HUES48 (cell line): ENCODE measurements at regions not wholly inside any gene's neighbourhood (a gene's known extent, or its start where the extent isn't known, plus 50 kb on each side); places are given as distances from the start of the nearest gene placed in this dataset.

ENCODE experiments used
- H3K27ac ChIP-seq: one replicate; pipeline ENCODE4 v1.7.0; 2013; ENCODE audit warnings: low read depth, low read length, inconsistent platforms
- H3K27me3 ChIP-seq: 2 replicates; pipeline ENCODE4 v1.6.1; 2013; ENCODE audit warnings: mild to moderate bottlenecking, low read length; ENCODE audit not compliant: control insufficient read depth, insufficient read depth
- H3K36me3 ChIP-seq: 2 replicates; pipeline ENCODE4 v1.6.1; 2013; ENCODE audit warnings: low read length; ENCODE audit not compliant: control insufficient read depth, insufficient read depth
- H3K4me1 ChIP-seq: 2 replicates; pipeline ENCODE4 v1.6.1; 2013; ENCODE audit warnings: mild to moderate bottlenecking, low read length; ENCODE audit not compliant: control insufficient read depth, insufficient read depth
- H3K4me3 ChIP-seq: 2 replicates; pipeline ENCODE4 v1.5.1; 2013; ENCODE audit warnings: mild to moderate bottlenecking, low read depth, low read length
- H3K9ac ChIP-seq: 2 replicates; pipeline ENCODE4 v1.6.1; 2013; ENCODE audit warnings: mild to moderate bottlenecking, low read depth, low read length, moderate library complexity
- H3K9me3 ChIP-seq: 2 replicates; pipeline ENCODE4 v1.6.1; 2013; ENCODE audit warnings: low read length; ENCODE audit not compliant: control insufficient read depth, insufficient read depth

DNA sequence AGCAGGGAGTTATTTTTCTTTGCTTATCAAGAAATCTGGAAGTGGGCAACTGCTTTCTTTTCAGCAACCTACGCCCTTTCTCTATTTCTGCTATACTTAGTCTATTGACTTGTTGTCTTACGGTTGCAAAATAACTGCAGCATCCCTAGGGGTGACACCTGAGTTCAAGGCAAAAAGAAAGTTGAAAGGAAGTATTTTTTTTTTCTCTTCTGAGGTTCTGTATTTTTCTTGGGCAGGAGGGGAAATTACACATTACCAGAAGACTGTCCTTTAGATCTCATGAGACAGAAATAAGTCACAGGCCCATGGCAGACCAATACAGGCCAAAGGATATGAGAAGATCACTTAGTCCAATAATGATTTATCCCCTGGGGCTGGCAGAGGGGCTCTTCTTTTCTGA, 204.7 kb upstream of the CASK start:
- no peaks in the 10 kb centered on the region; the same call in 1 of the 2 replicates for H3K27me3 ChIP-seq
- no peak overlapping the region for H3K27ac ChIP-seq
- no peaks in the 10 kb centered on the region for H3K9me3 ChIP-seq
- H3K9ac ChIP-seq = no peak overlapping the region
- H3K4me3 ChIP-seq = no peak overlapping the region
- no peaks in the 10 kb centered on the region for H3K36me3 ChIP-seq
- H3K4me1 ChIP-seq = peaks cover 5% of the 10 kb centered on the region; the same call in 1 of the 2 replicates

DNA sequence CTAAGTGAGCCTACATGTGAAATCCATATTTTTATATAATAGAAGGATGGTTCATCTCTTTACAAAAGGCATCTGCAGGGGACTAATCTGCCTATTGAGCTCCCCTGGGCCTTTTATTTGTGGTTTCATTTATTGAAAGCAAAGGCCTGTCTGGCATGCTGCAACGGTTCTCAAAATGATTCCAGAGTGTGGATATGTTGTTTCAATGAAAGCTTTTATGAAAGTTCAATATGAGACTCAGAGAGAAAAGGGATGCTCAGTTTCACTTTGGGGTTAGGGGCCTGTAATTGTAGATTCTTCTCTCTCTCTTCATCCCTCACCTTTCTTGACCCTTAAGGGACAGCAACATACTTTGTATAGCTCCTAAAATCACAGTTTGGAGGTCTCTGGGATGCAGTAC, 204.2 kb upstream of the CASK start:
- H3K36me3 ChIP-seq = no peaks in the 10 kb centered on the region
- no peak overlapping the region for H3K4me3 ChIP-seq
- no peaks in the 10 kb centered on the region; the same call in 1 of the 2 replicates for H3K27me3 ChIP-seq
- peaks cover 5% of the 10 kb centered on the region; the same call in 1 of the 2 replicates for H3K4me1 ChIP-seq
- no peak overlapping the region for H3K9ac ChIP-seq
- no peaks in the 10 kb centered on the region for H3K9me3 ChIP-seq
- no peak overlapping the region for H3K27ac ChIP-seq

DNA sequence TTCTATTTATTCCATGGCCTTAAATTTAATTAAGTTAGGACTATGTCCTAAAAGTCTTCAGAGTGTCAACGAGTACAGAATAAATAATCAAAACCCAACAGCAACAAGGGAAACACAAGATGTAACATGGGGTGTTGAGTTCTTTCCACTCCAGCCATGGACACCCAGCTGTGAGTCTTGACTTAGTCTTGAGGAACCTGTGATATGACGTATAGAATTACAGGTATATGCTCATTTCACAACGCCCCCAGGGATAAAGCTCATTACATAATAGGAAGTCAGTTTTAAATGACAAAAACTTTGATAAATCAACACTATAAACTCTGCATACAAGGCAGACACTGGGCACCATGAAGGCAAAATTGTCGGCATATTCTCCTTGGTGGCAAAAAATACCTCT, 200.0 kb upstream of the CASK start:
- Histone ChIP-seq H3K36me3 (no peaks in the 10 kb centered on the region), H3K4me1 (peaks cover 5% of the 10 kb centered on the region; the same call in 1 of the 2 replicates), H3K9ac (no peak overlapping the region), H3K27ac (no peak overlapping the region), H3K27me3 (no peaks in the 10 kb centered on the region), H3K9me3 (no peaks in the 10 kb centered on the region), H3K4me3 (no peak overlapping the region)

DNA sequence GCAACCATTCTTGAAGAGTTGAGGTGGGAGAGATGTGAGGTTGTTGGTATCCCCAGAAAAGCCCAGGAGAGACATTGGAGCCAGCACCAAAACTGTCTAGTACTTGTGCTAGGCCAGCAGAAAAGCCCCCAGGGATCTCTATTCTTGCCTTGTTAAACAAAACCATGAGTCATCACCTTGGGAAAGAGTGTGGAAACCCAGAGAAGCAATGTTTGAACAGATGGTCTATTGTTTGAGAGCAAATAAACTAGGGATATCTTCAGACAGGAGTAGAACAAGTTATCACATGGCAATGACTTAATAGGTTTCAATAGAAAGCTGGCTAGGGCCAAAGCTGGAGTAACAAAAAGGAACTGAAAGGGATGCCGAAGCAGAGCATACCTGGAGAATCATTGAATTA, 195.7 kb upstream of the CASK start:
- Histone ChIP-seq H3K4me1 (no peaks in the 10 kb centered on the region), H3K27me3 (no peaks in the 10 kb centered on the region), H3K36me3 (no peaks in the 10 kb centered on the region), H3K9me3 (no peaks in the 10 kb centered on the region), H3K4me3 (no peak overlapping the region), H3K9ac (no peak overlapping the region), H3K27ac (peak overlapping the region; percentile 16)

DNA sequence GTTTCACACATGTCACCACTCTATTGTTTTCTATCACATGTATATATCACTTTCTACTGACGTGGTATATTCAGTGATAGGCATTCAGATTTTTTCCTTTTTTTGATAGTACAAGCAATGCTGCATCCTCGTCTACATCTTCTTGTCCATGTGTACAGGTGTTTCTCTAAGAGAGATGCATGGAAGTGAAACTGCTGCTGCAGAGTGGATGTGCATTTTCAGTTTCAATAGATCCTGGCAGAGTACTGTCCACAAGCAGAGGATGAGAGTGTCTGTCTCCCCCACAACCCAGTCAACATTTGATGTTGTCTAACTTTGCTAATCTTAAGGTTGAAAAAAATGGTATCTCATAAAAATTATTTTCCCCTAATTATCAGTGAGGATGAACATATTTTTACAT, 194.0 kb upstream of the CASK start:
- no peaks in the 10 kb centered on the region for H3K4me1 ChIP-seq
- H3K27ac ChIP-seq = no peak overlapping the region
- H3K9ac ChIP-seq = no peak overlapping the region
- H3K9me3 ChIP-seq = peaks cover 5% of the 10 kb centered on the region; the same call in 1 of the 2 replicates
- H3K4me3 ChIP-seq = no peak overlapping the region
- no peaks in the 10 kb centered on the region for H3K27me3 ChIP-seq
- H3K36me3 ChIP-seq = no peaks in the 10 kb centered on the region

DNA sequence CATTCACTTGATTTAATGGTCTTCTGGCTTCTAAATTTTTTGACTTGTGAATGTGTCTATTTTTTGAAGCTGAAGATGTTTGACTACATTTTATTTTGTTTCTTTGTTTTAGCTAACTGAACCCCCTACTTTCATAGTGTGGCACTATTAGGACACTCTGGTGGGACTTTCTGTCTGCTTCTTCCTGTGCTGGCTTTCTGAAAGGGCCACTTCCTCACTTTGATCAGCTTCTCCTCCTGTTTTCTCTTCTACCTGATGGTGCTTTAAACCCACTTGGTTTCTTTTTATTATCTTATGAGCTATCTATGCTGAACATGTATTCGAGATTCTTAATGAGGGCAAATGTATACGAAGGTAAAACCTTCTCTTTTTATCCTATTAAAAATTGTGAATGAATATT, 186.1 kb upstream of the CASK start:
- peaks cover 14% of the 10 kb centered on the region for H3K4me1 ChIP-seq
- H3K27ac ChIP-seq = no peak overlapping the region
- H3K4me3 ChIP-seq = no peak overlapping the region
- H3K27me3 ChIP-seq = no peaks in the 10 kb centered on the region
- H3K9me3 ChIP-seq = peaks cover 5% of the 10 kb centered on the region; the same call in 1 of the 2 replicates
- no peak overlapping the region for H3K9ac ChIP-seq
- H3K36me3 ChIP-seq = no peaks in the 10 kb centered on the region

DNA sequence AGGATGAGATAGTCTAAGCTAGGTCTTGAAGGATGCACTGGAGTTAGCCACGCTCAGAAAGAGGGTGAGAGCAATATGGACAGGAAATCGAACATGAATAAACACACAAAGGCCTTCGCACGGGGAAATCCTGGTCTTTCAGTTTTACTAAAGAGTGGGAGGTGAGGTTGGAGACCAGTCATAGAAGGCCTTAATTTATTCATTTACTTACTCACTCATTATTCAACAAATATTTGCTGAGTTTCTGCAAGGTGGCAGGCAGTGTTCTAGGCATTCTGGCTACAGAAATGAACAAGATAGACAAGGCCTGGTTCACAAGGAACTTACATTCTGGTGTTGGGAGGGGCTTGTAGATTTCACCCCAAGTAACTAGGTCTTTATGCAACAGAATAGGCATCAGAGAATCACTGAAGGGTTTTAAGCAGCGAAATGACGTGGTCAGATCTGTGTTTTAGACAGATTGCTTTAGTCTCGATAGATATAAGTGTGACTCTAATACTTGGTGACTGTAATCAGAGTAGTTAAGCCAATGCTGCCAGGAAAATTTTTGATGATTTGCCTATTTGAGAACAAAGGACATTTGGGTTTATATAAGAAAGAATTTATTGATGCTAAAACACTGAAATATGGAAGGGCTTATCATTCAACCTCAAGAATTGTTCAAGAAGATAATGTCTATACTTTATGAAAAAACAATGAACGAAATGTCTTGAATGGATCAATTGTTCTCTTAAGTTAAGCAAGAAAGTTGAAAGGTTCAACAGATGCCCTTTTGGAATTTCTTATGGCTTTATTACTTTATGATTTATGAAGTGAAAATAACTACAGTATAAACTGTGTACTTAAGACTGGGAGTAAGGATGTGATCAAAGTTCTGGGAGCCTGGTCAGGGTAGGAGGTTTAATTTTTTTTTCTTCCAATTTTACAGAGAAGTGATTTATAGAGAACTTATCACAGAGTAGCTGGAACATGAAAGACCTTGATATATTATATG, 184.4 kb upstream of the CASK start:
- Histone ChIP-seq H3K4me1 (peaks cover 14% of the 10 kb centered on the region), H3K27ac (no peak overlapping the region), H3K27me3 (no peaks in the 10 kb centered on the region), H3K4me3 (no peak overlapping the region), H3K9me3 (peaks cover 4% of the 10 kb centered on the region; the same call in 1 of the 2 replicates), H3K9ac (no peak overlapping the region), H3K36me3 (no peaks in the 10 kb centered on the region)

DNA sequence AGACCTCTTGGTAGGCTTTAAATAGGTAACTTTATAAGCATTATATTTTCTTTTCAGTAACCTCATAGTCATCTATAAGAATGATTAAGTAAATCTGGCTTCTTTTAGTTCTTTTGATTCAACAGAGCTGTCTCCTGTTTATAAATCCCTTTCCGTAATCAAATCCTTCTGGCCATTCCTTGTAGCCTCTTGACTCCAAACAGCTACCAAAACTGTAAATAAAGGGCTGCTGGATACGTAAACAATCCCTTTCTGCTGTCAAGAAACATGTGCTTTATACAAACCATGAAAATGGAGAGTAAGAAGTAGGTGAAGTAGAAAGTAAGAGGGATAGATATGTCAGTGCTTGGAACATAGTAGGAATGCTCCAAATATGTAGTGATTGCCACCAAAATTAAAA, 183.2 kb upstream of the CASK start:
- H3K36me3 ChIP-seq = no peaks in the 10 kb centered on the region
- no peaks in the 10 kb centered on the region for H3K27me3 ChIP-seq

DNA sequence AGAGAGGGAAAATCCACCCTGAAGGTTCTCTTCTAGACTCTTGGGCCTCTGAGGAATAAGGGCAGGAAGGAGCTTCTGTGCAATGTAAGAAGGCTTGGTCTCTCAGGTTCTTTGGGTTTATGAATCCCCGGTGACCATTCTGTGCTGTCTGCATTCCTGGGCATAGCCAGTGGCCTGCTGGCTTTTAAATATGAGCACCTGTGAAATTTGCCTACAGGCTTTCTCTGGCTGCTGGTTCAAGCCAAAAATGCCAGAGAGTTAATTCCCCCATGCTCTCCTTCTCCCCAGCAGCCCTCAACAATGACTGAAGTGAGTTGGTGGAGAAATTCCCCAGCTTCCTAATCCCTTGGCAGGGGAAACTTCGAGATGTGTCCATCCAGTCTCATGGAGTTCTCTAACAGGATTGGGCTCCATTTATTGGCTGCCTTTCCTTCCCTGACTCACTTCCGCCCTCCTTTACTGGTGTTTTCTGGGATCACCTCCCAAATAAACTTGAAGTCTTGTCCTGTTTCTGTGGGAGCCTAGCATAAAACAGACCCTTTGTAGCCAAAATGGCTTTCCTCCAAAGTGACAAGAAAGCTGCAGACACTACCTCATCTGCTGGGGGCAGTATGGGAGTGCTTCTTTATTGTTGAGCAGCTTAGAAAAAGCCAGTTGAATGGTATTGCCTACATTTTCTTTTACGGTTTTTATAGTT, 179.4 kb upstream of the CASK start:
- H3K27ac ChIP-seq = no peak overlapping the region
- no peaks in the 10 kb centered on the region for H3K9me3 ChIP-seq

More for the DNA sequence above, 183.2 kb upstream of the CASK start:
- H3K9me3 ChIP-seq = no peaks in the 10 kb centered on the region
- peaks cover 14% of the 10 kb centered on the region for H3K4me1 ChIP-seq
- no peak overlapping the region for H3K27ac ChIP-seq
- H3K4me3 ChIP-seq = no peak overlapping the region
- no peak overlapping the region for H3K9ac ChIP-seq

DNA sequence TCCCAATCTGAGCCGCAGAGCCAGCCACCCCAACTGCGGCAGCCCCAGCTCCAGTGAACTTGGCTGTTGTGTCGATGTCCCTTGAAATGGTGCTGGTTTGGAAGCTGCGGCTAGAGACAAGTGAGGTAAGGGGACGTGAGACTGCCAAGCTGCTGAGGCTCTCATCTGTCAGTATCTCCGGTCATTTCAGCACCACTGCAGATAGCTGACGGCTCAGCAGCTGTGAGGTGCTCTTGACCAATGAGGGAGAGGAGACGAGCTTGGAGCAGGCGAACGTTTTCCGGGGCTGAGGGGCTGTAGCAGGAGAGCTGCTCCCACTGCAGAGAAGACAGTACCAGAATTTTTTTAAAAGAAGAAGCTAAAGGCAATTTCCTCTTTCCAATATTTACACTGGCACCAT, 175.5 kb upstream of the CASK start:
- Histone ChIP-seq H3K36me3 (no peaks in the 10 kb centered on the region), H3K4me3 (no peak overlapping the region), H3K9me3 (no peaks in the 10 kb centered on the region), H3K4me1 (peaks cover 13% of the 10 kb centered on the region), H3K27me3 (no peaks in the 10 kb centered on the region), H3K9ac (no peak overlapping the region), H3K27ac (no peak overlapping the region)

More for the DNA sequence above, 179.4 kb upstream of the CASK start:
- Histone ChIP-seq H3K27me3 (no peaks in the 10 kb centered on the region), H3K4me1 (no peaks in the 10 kb centered on the region), H3K36me3 (no peaks in the 10 kb centered on the region), H3K9ac (no peak overlapping the region), H3K4me3 (no peak overlapping the region)

DNA sequence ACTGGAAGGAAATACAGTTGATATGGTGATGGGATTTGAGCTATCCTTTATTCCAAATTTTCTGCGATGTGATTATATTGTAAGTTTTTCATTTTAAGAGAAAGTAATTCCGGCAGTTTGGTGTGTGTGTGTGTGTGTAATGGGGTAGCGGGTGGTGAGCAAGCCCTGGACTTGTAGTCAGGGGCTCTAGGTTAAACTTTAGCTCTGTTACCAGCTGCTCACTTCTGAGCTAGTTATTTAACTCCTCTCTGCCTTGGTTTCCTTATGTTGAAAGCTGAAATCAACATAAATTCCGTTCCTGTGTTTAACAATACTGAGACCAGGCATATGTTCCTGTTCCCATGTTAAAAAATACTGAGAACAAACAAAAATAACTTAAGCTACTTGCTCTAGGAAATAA, 174.1 kb upstream of the CASK start:
- no peak overlapping the region for H3K9ac ChIP-seq
- H3K36me3 ChIP-seq = no peaks in the 10 kb centered on the region
- H3K4me1 ChIP-seq = peaks cover 27% of the 10 kb centered on the region
- no peaks in the 10 kb centered on the region for H3K27me3 ChIP-seq
- H3K27ac ChIP-seq = no peak overlapping the region
- no peaks in the 10 kb centered on the region for H3K9me3 ChIP-seq
- no peak overlapping the region for H3K4me3 ChIP-seq
